ENCODE measurements at regions not wholly inside any gene's neighbourhood (a gene's known extent, or its start where the extent isn't known, plus 50 kb on each side); places are given as distances from the start of the nearest gene placed in this dataset.

DNA sequence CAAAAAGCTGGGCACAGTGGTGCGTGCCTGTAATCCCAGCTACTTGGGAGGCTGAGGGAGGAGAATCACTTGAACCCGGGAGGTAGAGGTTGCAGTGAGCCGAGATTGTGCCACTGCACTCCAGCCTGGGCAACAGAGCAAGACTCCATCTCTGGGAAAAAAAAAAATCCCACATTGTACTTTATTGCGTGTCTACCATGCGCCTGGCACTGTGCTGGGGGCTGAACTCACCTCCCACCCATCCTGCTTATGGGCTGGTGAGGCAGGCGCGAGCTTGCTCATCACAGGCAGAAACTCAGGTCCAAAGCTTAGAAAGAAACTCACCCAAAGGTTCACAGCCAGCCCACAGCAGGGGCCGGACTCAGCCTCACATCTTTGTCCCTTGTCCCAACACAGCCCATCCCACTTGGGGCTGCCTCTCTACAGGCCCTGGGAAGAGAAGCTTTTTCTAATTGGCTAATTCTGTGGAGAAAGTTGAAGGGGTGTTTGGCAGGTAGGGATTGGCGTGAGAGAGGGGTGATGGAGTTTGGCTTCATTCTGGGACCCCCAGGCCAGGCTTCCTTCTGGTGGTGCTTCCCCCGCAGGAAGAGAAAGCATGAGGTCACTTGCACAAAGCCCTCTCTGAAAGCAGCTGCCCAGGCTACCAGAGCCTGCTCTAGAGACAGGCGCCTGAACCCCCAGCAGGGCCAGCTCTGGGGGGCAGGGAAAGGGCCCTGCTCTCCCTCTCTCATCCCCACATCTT is 122.6 kb upstream of the SMAD3 start:
- no peak overlapping the region for H3K4me3 ChIP-seq (ENCODE audit: low read depth in 1 of 3, low read length in 3 of 3)
- H3K27ac ChIP-seq (ENCODE audit: low read depth in 1 of 3, low read length in 2 of 3): no peak overlapping the region
- no peaks in the 10 kb centered on the region for H3K36me3 ChIP-seq (ENCODE audit: control insufficient read depth in 3 of 3, insufficient read depth in 2 of 3, low read depth in 1 of 3, low read length in 3 of 3)
- FAIRE-seq: no peak
- peaks cover 0 to 2% (median 0%) of the 10 kb centered on the region in 3 donors for H3K27me3 ChIP-seq (ENCODE audit: control insufficient read depth in 3 of 3, insufficient read depth in 3 of 3, low read length in 3 of 3)
- peaks cover 0 to 13% (median 0%) of the 10 kb centered on the region in 3 donors for H3K4me1 ChIP-seq (ENCODE audit: control insufficient read depth in 3 of 3, insufficient read depth in 2 of 3, low read depth in 1 of 3, low read length in 2 of 3)
- DNase-seq: no peak
- H3K9me3 ChIP-seq (ENCODE audit: control insufficient read depth in 2 of 2, insufficient read depth in 1 of 2, low read depth in 1 of 2, low read length in 1 of 2): peaks cover 0 to 4% of the 10 kb centered on the region in 2 donors
- 90 to 93% (median 91%) methylated on average over 10 to 11 of the region's 11 CpGs for WGBS, 3 donors

- Histone ChIP-seq H3K4me3 (ENCODE audit: low read depth in 1 of 3, low read length in 3 of 3) (no peak overlapping the region), H3K9me3 (ENCODE audit: control insufficient read depth in 2 of 2, insufficient read depth in 1 of 2, low read depth in 1 of 2, low read length in 1 of 2) (no peaks in the 10 kb centered on the region), H3K4me1 (ENCODE audit: control insufficient read depth in 3 of 3, insufficient read depth in 2 of 3, low read depth in 1 of 3, low read length in 2 of 3) (peaks cover 0 to 18% (median 0%) of the 10 kb centered on the region in 3 donors), H3K27me3 (ENCODE audit: control insufficient read depth in 3 of 3, insufficient read depth in 3 of 3, low read length in 3 of 3) (peaks cover 0 to 2% (median 0%) of the 10 kb centered on the region in 3 donors), H3K36me3 (ENCODE audit: control insufficient read depth in 3 of 3, insufficient read depth in 2 of 3, low read depth in 1 of 3, low read length in 3 of 3) (no peaks in the 10 kb centered on the region), H3K27ac (ENCODE audit: low read depth in 1 of 3, low read length in 2 of 3) (no peak overlapping the region)
- no peak for FAIRE-seq
- 40 to 79% (median 52%) methylated on average over 10 of the region's 10 CpGs for WGBS, 3 donors
- DNase-seq: peak in 1 of 2 donors; percentile 87
Observed at GRCh38 chr15:66943456-66944095, 121.8 kb upstream of the SMAD3 start.

- peaks cover 0 to 2% (median 0%) of the 10 kb centered on the region in 3 donors for H3K27me3 ChIP-seq (ENCODE audit: control insufficient read depth in 3 of 3, insufficient read depth in 3 of 3, low read length in 3 of 3)
- H3K27ac ChIP-seq (ENCODE audit: low read depth in 1 of 3, low read length in 2 of 3): no peak overlapping the region
- H3K9me3 ChIP-seq (ENCODE audit: control insufficient read depth in 2 of 2, insufficient read depth in 1 of 2, low read depth in 1 of 2, low read length in 1 of 2): no peaks in the 10 kb centered on the region
- DNase-seq: no peak
- 78 to 88% (median 81%) methylated on average over 12 to 14 of the region's 14 CpGs for WGBS, 3 donors
- H3K36me3 ChIP-seq (ENCODE audit: control insufficient read depth in 3 of 3, insufficient read depth in 2 of 3, low read depth in 1 of 3, low read length in 3 of 3): no peaks in the 10 kb centered on the region
- FAIRE-seq: no peak
- H3K4me3 ChIP-seq (ENCODE audit: low read depth in 1 of 3, low read length in 3 of 3): no peak overlapping the region
- peaks cover 0 to 20% (median 0%) of the 10 kb centered on the region in 3 donors for H3K4me1 ChIP-seq (ENCODE audit: control insufficient read depth in 3 of 3, insufficient read depth in 2 of 3, low read depth in 1 of 3, low read length in 2 of 3)
Observed at GRCh38 chr15:66944121-66944520, 121.3 kb upstream of the SMAD3 start.

DNA sequence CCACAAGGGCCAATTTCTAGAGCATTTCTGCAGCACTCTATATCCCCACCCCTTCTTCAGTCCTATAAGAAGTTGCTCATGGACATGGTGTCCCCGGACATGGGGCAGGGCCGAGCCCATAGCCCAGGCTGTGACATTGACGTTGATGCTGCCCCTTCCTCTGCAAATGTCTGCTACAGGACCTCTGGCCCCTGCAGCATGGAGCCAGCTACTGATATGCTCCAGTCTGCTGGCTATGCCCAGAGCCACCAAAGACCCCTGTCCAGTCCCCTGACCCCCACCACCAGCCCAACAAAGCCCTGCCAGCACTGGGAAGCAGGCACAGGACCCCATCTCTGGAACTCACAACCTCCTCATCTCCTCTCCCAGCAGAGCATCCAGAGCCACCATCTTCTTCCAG is 120.1 kb upstream of the SMAD3 start:
- no peaks in the 10 kb centered on the region for H3K9me3 ChIP-seq (ENCODE audit: control insufficient read depth in 2 of 2, insufficient read depth in 1 of 2, low read depth in 1 of 2, low read length in 1 of 2)
- WGBS, 3 donors: 88 to 94% (median 90%) methylated on average over 3 of the region's 3 CpGs

DNA sequence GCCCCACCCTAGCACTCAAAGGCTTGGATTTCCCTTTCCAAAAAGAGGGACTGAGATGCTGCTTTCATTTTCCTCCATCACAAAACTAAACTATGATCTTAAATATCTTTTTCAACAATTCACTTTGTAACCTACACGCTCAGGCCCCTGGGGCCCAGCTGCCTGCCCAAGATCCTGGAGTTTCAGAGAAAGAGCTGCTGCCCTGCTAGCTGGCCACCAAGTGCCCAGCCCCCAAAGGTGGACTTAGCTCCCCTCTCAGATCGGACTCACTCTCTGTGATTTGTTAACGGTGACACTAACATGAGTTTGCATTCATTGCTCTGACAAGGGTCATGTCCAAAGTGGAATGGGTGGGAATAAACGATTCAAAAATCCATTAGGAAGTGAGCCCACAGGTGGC is 119.6 kb upstream of the SMAD3 start:
- Histone ChIP-seq H3K4me1 (ENCODE audit: control insufficient read depth in 3 of 3, insufficient read depth in 2 of 3, low read depth in 1 of 3, low read length in 2 of 3) (peaks cover 0 to 20% (median 0%) of the 10 kb centered on the region in 3 donors), H3K27me3 (ENCODE audit: control insufficient read depth in 3 of 3, insufficient read depth in 3 of 3, low read length in 3 of 3) (peaks cover 0 to 2% (median 0%) of the 10 kb centered on the region in 3 donors), H3K27ac (ENCODE audit: low read depth in 1 of 3, low read length in 2 of 3) (no peak overlapping the region), H3K9me3 (ENCODE audit: control insufficient read depth in 2 of 2, insufficient read depth in 1 of 2, low read depth in 1 of 2, low read length in 1 of 2) (no peaks in the 10 kb centered on the region), H3K36me3 (ENCODE audit: control insufficient read depth in 3 of 3, insufficient read depth in 2 of 3, low read depth in 1 of 3, low read length in 3 of 3) (no peaks in the 10 kb centered on the region), H3K4me3 (ENCODE audit: low read depth in 1 of 3, low read length in 3 of 3) (no peak overlapping the region)
- no peak for DNase-seq
- 35 to 64% (median 46%) methylated on average over 4 of the region's 4 CpGs for WGBS, 3 donors
- FAIRE-seq: no peak

More for the DNA sequence above, 120.1 kb upstream of the SMAD3 start:
- Histone ChIP-seq H3K27ac (ENCODE audit: low read depth in 1 of 3, low read length in 2 of 3) (no peak overlapping the region), H3K27me3 (ENCODE audit: control insufficient read depth in 3 of 3, insufficient read depth in 3 of 3, low read length in 3 of 3) (peaks cover 0 to 2% (median 0%) of the 10 kb centered on the region in 3 donors), H3K4me3 (ENCODE audit: low read depth in 1 of 3, low read length in 3 of 3) (no peak overlapping the region), H3K4me1 (ENCODE audit: control insufficient read depth in 3 of 3, insufficient read depth in 2 of 3, low read depth in 1 of 3, low read length in 2 of 3) (peaks cover 0 to 20% (median 0%) of the 10 kb centered on the region in 3 donors), H3K36me3 (ENCODE audit: control insufficient read depth in 3 of 3, insufficient read depth in 2 of 3, low read depth in 1 of 3, low read length in 3 of 3) (no peaks in the 10 kb centered on the region)
- DNase-seq: no peak
- FAIRE-seq: no peak

DNA sequence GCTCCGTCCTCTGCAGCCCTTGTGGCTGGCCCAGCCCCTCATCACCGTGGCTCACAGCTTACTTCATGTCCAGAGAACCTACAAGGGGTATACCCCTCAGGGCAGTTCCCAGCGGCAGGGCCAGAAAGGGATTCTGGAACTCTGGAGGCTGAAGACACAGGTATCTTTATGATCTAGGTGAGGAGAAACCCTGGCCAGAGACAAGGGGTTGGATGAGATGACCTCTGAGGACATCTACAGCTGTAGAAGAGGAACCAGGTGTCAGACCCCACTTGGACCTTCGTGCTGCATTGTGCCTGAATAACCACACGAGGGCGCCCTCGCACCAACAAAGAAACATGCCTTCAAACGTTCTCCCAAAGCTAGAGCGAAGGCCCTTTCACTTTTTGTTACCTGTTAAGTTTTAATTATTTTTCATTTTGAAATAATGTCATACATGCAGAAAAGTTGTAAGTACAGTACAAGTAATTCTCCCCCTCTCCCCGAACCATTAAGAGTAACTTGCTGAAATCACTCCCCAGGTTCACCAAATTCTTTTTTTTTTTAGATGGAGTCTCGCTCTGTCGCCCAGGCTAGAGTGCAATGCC is 118.7 kb upstream of the SMAD3 start:
- H3K9me3 ChIP-seq (ENCODE audit: control insufficient read depth in 2 of 2, insufficient read depth in 1 of 2, low read depth in 1 of 2, low read length in 1 of 2): no peaks in the 10 kb centered on the region
- H3K4me3 ChIP-seq (ENCODE audit: low read depth in 1 of 3, low read length in 3 of 3): no peak overlapping the region
- peaks cover 0 to 20% (median 0%) of the 10 kb centered on the region in 3 donors for H3K4me1 ChIP-seq (ENCODE audit: control insufficient read depth in 3 of 3, insufficient read depth in 2 of 3, low read depth in 1 of 3, low read length in 2 of 3)
- DNase-seq: peak; percentile 75 to 78
- H3K27ac ChIP-seq (ENCODE audit: low read depth in 1 of 3, low read length in 2 of 3): no peak overlapping the region
- no peaks in the 10 kb centered on the region for H3K27me3 ChIP-seq (ENCODE audit: control insufficient read depth in 3 of 3, insufficient read depth in 3 of 3, low read length in 3 of 3)
- FAIRE-seq: no peak
- no peaks in the 10 kb centered on the region for H3K36me3 ChIP-seq (ENCODE audit: control insufficient read depth in 3 of 3, insufficient read depth in 2 of 3, low read depth in 1 of 3, low read length in 3 of 3)
- 27 to 32% (median 30%) methylated on average over 12 of the region's 12 CpGs for WGBS, 3 donors

DNA sequence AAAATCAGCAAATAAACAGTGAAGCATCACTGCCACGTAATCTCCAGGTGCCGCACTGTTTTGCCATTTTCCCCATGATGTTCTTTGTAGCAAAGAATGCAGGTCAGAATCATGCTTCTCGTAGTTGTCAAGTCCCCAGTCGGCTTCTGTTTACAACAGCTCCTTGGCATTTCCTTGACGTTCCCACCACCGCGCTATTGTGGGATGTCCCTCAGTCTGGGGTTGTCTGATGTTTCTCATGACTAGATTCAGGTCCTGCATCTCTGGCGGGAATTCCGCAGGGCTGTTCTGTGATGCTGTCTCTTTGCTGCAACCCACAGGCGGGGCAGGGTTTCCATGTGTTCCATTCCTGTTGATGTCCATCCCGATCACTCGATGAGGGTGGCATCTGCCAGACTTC is 117.9 kb upstream of the SMAD3 start:
- Histone ChIP-seq H3K27ac (ENCODE audit: low read depth in 1 of 3, low read length in 2 of 3) (no peak overlapping the region), H3K4me3 (ENCODE audit: low read depth in 1 of 3, low read length in 3 of 3) (no peak overlapping the region), H3K27me3 (ENCODE audit: control insufficient read depth in 3 of 3, insufficient read depth in 3 of 3, low read length in 3 of 3) (no peaks in the 10 kb centered on the region), H3K4me1 (ENCODE audit: control insufficient read depth in 3 of 3, insufficient read depth in 2 of 3, low read depth in 1 of 3, low read length in 2 of 3) (peaks cover 0 to 20% (median 0%) of the 10 kb centered on the region in 3 donors), H3K9me3 (ENCODE audit: control insufficient read depth in 2 of 2, insufficient read depth in 1 of 2, low read depth in 1 of 2, low read length in 1 of 2) (no peaks in the 10 kb centered on the region), H3K36me3 (ENCODE audit: control insufficient read depth in 3 of 3, insufficient read depth in 2 of 3, low read depth in 1 of 3, low read length in 3 of 3) (no peaks in the 10 kb centered on the region)
- FAIRE-seq (no peak), DNase-seq (no peak)
- WGBS, 3 donors: 79 to 86% (median 84%) methylated on average over 12 of the region's 12 CpGs

GRCh38 chr15:66948294-66948693 is 117.1 kb upstream of the SMAD3 start:
- no peak overlapping the region for H3K4me3 ChIP-seq (ENCODE audit: low read depth in 1 of 3, low read length in 3 of 3)
- H3K9me3 ChIP-seq (ENCODE audit: control insufficient read depth in 2 of 2, insufficient read depth in 1 of 2, low read depth in 1 of 2, low read length in 1 of 2): no peaks in the 10 kb centered on the region
- H3K36me3 ChIP-seq (ENCODE audit: control insufficient read depth in 3 of 3, insufficient read depth in 2 of 3, low read depth in 1 of 3, low read length in 3 of 3): no peaks in the 10 kb centered on the region
- peaks cover 0 to 20% (median 0%) of the 10 kb centered on the region in 3 donors for H3K4me1 ChIP-seq (ENCODE audit: control insufficient read depth in 3 of 3, insufficient read depth in 2 of 3, low read depth in 1 of 3, low read length in 2 of 3)
- DNase-seq: peak in 1 of 2 donors; percentile 72
- peak overlapping the region in 1 of 3 donors; percentile 59 for H3K27ac ChIP-seq (ENCODE audit: low read depth in 1 of 3, low read length in 2 of 3)
- H3K27me3 ChIP-seq (ENCODE audit: control insufficient read depth in 3 of 3, insufficient read depth in 3 of 3, low read length in 3 of 3): no peaks in the 10 kb centered on the region
- FAIRE-seq: no peak
- 80 to 85% (median 82%) methylated on average over 2 of the region's 2 CpGs for WGBS, 3 donors
